ENCODE measurements at regions not wholly inside any gene's neighbourhood (a gene's known extent, or its start where the extent isn't known, plus 50 kb on each side); places are given as distances from the start of the nearest gene placed in this dataset.

- RAD21 ChIA-PET (ENCODE audit: unreplicated experiment): no interaction called here
- DNase-seq (ENCODE audit: low read depth, low spot score) (no peak), FAIRE-seq (no peak), ATAC-seq (no peak)
- Histone ChIP-seq H3K4me2 (ENCODE audit: control insufficient read depth, insufficient read depth) (no peak overlapping the region), H3K9ac (ENCODE audit: control insufficient read depth, insufficient read depth, low read length) (no peak overlapping the region), H3K27ac (ENCODE audit: control insufficient read depth, insufficient read depth) (no peak overlapping the region), H3K79me2 (ENCODE audit: control insufficient read depth, insufficient read depth, low read length) (no peaks in the 10 kb centered on the region), H3K9me3 (replicated peaks; ENCODE audit: control insufficient read depth, insufficient read depth, low read length) (no peaks in the 10 kb centered on the region), H3K4me1 (ENCODE audit: control insufficient read depth, insufficient read depth, low read length) (no peaks in the 10 kb centered on the region), H4K20me1 (ENCODE audit: control insufficient read depth, insufficient read depth) (no peaks in the 10 kb centered on the region), H3K36me3 (ENCODE audit: control insufficient read depth in 2 of 2, insufficient read depth in 2 of 2, low read length in 1 of 2) (no peaks in the 10 kb centered on the region), H3K4me3 (no peak overlapping the region), H2AFZ (ENCODE audit: control insufficient read depth, low read depth, low read length) (no peak overlapping the region), H3K27me3 (replicated peaks in 1 of 2; ENCODE audit: control insufficient read depth in 2 of 2, insufficient read depth in 2 of 2, low read length in 1 of 2) (no peaks in the 10 kb centered on the region)
- CTCF ChIA-PET: interaction anchor here (1.2 kb wide), 1 partner anchor 9 kb away, joined by 3 read pairs; no protein-coding TSS in a partner anchor
- intact Hi-C loops (cut with micrococcal nuclease; ENCODE audit: unreplicated experiment): no loop called here
- SMC1A ChIA-PET (ENCODE audit: uncharacterized antibody, unreplicated experiment): interaction anchor here (1.0 to 2.3 kb wide), 4 partner anchors 10 to 31 kb away, joined by 3 to 10 read pairs (median 3); no protein-coding TSS in a partner anchor
- TF ChIP-seq KDM1A (IDR thresholded peaks at IDR 0.05; ENCODE audit: borderline replicate concordance) (no peak), MXI1 (IDR thresholded peaks at IDR 0.05; ENCODE audit: low read depth, low read length) (no peak), HSF1 (IDR thresholded peaks at IDR 0.05; ENCODE audit: low read depth, low read length) (no peak), E2F4 (IDR thresholded peaks at IDR 0.05; ENCODE audit: low read depth, low read length) (no peak), SREBF1 (IDR thresholded peaks at IDR 0.05; ENCODE audit: low read length) (no peak), CHD1 (IDR thresholded peaks at IDR 0.05; ENCODE audit: low read depth, low read length) (no peak), HDGF (IDR thresholded peaks at IDR 0.05) (no peak), E4F1 (IDR thresholded peaks at IDR 0.05; ENCODE audit: borderline replicate concordance, partially characterized antibody) (no peak), NR2C2 (IDR thresholded peaks at IDR 0.05; ENCODE audit: borderline replicate concordance, control insufficient read depth, insufficient read length, low read depth) (no peak), TARDBP (IDR thresholded peaks at IDR 0.05; ENCODE audit: borderline replicate concordance) (no peak)
- TF ChIP-seq, protein P1, sequence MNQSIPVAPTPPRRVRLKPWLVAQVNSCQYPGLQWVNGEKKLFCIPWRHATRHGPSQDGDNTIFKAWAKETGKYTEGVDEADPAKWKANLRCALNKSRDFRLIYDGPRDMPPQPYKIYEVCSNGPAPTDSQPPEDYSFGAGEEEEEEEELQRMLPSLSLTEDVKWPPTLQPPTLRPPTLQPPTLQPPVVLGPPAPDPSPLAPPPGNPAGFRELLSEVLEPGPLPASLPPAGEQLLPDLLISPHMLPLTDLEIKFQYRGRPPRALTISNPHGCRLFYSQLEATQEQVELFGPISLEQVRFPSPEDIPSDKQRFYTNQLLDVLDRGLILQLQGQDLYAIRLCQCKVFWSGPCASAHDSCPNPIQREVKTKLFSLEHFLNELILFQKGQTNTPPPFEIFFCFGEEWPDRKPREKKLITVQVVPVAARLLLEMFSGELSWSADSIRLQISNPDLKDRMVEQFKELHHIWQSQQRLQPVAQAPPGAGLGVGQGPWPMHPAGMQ (IDR thresholded peaks at IDR 0.05; ENCODE audit: borderline replicate concordance): no peak
- TF ChIP-seq, protein P2, sequence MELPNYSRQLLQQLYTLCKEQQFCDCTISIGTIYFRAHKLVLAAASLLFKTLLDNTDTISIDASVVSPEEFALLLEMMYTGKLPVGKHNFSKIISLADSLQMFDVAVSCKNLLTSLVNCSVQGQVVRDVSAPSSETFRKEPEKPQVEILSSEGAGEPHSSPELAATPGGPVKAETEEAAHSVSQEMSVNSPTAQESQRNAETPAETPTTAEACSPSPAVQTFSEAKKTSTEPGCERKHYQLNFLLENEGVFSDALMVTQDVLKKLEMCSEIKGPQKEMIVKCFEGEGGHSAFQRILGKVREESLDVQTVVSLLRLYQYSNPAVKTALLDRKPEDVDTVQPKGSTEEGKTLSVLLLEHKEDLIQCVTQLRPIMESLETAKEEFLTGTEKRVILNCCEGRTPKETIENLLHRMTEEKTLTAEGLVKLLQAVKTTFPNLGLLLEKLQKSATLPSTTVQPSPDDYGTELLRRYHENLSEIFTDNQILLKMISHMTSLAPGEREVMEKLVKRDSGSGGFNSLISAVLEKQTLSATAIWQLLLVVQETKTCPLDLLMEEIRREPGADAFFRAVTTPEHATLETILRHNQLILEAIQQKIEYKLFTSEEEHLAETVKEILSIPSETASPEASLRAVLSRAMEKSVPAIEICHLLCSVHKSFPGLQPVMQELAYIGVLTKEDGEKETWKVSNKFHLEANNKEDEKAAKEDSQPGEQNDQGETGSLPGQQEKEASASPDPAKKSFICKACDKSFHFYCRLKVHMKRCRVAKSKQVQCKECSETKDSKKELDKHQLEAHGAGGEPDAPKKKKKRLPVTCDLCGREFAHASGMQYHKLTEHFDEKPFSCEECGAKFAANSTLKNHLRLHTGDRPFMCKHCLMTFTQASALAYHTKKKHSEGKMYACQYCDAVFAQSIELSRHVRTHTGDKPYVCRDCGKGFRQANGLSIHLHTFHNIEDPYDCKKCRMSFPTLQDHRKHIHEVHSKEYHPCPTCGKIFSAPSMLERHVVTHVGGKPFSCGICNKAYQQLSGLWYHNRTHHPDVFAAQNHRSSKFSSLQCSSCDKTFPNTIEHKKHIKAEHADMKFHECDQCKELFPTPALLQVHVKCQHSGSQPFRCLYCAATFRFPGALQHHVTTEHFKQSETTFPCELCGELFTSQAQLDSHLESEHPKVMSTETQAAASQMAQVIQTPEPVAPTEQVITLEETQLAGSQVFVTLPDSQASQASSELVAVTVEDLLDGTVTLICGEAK (IDR thresholded peaks at IDR 0.05; ENCODE audit: borderline replicate concordance): no peak
- BruUV-seq (replicated peaks): no TSS peak
- in situ Hi-C loops (cut with MboI): no loop called here
- POLR2A ChIA-PET: no interaction called here
Measured at GRCh38 chrX:115467961-115468360, 93.0 kb upstream of the PLS3 start.
